GM18870 (cell line): ENCODE measurements at regions not wholly inside any gene's neighbourhood (a gene's known extent, or its start where the extent isn't known, plus 50 kb on each side); places are given as distances from the start of the nearest gene placed in this dataset.

ENCODE experiments used
- ATAC-seq: cut with Tn5 transposase; IDR thresholded peaks from one replicate; pipeline ENCODE4 v1.9.1; 2021; ENCODE audit warnings: moderate library complexity; ENCODE audit not compliant: unreplicated experiment

DNA sequence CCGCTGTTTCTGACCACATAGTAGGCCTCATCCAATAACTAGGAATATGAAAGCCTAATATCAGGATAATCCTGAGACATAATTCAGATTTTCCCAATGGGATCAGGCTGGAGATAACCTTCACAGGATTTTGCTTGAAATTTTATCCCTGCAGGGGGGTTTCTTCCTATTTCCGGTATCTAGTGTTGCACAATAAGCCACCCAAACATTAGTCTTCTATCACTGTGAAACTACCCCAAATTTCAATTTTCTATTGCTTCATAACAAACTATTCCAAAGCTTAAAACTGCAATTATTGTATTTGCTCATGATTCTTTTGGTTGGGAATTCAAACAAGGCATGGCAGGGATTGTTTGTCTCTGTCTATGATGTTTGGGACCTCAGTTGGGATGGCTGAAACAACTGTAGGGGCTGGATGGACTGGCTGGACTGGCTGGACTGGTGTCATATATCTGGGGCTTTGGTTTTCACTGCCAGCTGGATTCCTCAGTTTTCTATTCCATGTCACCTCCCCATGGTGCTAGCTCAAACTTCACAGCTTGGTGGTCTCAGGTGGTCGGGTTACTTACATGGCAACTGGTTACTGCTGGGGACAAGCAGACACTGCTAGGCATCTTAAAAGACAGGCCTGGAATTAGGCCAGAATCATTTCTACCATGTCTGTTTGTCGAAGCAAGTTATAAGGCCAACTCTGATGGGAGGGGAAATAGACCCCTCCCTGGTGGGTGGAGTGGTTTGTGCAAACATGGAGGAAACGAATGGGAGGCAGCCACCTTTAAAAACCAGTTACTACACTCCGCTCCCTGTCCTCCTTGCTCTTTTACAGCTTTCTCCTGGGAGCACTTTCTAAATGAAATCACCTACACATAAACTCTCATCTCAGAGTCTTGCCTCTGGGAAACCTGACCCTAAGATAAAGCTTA, 88.2 kb upstream of the STT3B start:
- no peak for ATAC-seq

DNA sequence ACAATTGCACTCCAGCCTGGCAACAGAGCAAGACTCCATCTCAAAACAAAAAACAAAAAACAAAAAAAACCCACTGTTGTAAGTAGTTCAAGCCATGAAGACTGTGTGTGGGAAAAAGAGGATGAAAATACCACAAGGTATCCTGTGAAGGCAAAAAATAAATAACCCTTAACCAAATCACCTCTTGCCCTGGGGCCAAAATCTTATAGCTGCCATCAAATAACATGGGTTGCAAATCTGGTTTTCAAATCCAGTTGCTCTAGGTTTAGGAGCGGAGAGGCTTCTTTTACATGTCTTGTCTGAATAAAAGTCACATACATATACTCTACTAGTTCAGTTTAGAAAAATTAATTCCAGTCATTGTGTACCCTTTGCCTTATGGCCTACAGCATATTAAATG, 87.0 kb upstream of the STT3B start:
- ATAC-seq, result no peak

DNA sequence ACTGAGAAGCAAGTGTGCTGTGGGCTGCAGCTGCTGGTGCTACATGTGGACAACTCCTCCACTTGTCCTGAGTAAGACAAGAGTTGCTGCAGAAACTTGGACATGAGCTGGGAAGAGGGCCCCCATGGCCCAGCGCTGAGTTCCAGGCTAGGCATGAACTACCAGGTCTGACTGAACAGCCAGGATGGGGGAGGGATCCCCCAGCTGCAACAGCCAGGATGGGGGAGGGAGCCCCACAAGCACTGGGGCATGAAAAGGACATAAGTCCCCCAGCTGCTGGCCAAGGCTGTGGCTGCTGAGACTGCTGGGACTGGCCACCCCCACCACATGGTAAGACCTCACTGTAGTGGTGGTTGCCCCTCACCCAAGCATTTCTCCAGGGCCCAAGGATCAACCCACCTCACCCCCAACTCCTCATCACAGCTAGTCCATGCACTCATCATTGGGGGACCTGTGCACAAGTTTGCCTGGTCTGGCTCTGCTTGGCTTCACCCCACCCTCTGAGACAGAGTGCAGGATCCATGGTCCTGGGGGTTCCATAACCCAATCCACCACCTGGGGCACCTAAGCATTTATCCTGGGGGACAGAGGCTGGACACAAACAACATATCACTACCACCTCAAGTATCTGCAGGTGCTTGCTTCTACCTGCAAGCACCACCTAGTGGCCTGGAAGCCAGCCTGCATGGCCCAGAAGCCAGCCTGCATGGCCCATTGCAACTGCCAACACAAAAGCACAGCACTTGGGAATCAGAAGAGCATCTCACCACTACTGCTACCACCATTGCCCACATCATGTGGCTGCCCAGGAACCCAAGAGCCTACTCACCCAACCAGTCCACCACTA, 84.5 kb upstream of the STT3B start:
- ATAC-seq, result no peak

GRCh38 chr3:31448882-31449243, 83.9 kb upstream of the STT3B start:
- ATAC-seq, result no peak

DNA sequence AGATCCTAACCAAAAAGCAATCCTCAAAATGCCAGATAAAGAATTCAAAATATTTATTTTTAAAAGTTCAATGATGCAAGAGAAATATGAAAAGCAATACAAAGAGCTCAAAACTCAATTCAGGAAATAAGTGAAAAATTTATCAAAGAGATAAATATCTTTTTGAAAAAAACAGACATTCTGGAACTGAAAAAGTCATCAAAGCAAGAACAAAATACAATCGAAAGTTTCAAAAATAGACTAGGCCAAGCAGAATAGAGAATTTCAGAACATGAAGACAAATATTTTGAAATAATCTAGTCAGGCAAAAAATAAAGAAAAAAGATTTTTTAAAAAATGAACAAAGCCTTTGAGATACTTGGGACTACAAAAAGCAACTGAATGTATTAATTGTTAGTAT, 83.4 kb upstream of the STT3B start:
- no peak for ATAC-seq

DNA sequence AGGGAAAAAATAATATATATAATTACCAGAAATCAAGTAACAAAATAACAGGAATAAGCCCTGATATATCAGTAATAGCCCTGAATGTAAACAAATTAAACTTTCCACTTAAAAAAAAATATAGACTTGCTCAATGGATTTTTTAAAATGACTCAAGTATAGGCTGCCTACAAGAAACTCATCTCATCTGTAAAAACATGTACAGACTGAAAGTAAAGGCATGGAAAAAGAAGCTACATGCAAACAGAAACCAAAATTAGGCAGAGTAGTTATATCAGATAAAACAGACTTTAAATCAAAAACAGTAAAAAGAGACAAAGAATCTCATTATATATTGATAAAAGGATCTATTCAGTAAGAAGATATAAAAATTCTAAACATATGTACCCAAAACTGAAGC, 82.4 kb upstream of the STT3B start:
- no peak for ATAC-seq

GRCh38 chr3:31452495-31453106, 80.1 kb upstream of the STT3B start:
- no peak for ATAC-seq

GRCh38 chr3:31453430-31453829, 79.3 kb upstream of the STT3B start:
- no peak for ATAC-seq

DNA sequence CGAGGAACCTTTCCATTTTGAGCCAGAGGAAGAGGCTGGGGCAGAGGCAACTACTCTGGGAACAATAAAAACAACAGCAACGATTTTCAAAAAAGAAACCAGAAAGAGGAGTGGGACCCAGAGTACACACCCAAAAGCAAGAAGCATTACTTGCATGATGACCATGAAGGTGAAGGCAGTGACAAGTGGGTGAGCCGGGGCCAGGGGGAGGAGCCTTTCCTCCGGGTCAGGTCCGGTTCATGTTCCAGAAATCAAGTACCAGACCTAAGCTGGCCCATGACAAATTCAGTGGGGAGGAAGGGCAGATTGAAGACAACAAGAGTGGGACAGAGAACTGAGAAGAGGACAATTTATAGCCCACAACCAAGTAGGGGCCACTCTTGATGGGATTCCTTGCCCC, 77.2 kb upstream of the STT3B start:
- no peak for ATAC-seq

GRCh38 chr3:31456373-31456772, 76.4 kb upstream of the STT3B start:
- no peak for ATAC-seq

DNA sequence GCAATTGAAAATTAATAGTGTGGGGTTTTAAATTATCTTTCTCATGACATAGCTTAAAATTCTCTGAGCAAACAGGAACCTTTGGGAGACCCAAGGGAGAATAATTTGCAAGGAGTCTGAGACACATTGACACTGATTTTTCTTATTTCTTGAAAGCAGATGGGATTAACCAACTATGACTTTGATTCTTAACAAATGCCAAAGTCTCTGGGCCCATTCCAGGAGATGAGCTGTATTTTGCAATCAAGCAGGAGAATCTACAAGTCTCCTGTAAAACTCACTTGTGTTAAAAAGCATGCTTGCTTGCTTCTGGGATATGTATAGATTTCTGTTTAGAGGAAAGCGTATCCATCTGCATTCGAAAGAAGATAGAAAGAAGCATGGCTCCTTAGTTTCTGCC, 71.3 kb upstream of the STT3B start:
- no peak for ATAC-seq

GRCh38 chr3:31462050-31462569, 70.6 kb upstream of the STT3B start:
- ATAC-seq, result peak; percentile 77

DNA sequence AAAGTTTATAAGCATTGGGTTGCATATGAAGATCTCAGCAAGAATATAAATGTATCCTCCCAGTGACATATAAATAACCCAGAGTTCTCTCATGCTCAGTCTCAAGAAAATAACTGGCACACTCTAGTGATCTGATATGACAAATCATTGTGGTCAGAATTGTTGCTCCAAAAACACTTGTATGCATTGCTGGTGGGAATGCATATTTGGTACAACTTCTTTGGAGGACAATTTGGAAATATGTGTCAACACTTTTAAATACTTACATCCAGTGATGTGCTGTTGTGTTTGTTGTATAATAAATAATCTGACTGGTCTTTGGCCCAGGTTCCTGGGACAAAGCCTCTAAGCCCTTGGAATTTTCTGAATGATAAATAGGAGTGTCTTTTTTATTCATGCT, 66.7 kb upstream of the STT3B start:
- ATAC-seq, result no peak

DNA sequence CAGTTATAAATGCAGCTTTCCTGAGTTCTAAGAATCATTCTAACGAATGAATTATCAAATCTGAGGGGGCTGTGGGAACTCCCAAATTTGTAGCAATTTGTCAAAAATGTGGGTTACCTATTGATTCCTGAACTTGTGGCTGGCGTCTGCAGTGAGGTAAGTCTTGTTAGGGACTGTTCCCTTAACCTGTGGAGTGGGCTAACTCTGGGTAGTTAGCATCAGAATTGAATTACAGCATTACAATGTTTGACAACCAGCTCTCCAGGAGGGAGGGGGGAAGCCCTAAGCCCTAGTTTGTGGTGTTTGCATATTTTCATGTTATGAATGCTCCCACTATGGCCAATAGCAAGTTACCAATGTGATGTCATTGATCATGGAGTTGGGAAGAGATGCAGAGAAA, 65.9 kb upstream of the STT3B start:
- no peak for ATAC-seq

- ATAC-seq, result no peak
Observed at GRCh38 chr3:31468433-31468832, 64.3 kb upstream of the STT3B start.

GRCh38 chr3:31469385-31469784, 63.3 kb upstream of the STT3B start:
- ATAC-seq, result no peak

- ATAC-seq, result no peak
Observed at GRCh38 chr3:31472479-31473390, 60.0 kb upstream of the STT3B start.

DNA sequence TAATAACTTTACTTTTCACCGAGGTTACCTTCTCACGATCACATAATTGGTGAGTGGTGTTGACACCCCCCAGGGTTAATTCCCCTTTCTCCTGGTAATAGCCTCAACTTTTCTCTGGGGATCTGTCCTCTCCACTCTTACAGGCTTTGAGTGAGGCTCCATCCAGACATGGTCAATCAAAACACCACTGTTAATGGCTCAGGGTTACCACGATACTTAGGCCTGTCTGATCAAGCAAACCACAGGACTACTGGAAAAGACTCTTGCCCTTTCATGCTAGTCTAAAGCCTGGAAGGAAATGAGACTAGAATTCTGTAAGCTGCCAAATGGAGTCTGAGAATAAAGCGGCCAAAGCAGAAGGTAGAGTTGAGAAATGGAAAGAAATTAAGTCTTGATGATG, 56.5 kb upstream of the STT3B start:
- ATAC-seq, result no peak

DNA sequence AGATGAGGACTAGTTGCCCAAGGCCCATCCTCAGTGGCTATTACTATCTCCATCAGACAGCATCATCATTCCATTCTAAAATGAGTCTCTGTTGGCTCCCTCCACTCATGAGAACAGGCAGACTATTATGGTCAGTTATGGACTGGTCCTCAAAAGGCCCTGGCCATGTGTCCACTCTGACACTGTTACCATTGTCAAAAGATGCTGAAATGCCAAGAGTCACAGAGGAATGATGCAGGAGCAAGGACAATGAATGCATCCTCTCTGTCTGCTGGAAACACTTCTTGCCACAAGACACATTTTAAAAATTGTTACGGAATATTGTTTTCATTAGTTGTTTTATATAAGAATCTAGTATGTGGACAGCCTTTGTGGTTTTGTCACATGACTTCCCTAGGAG, 53.3 kb upstream of the STT3B start:
- ATAC-seq, result no peak

DNA sequence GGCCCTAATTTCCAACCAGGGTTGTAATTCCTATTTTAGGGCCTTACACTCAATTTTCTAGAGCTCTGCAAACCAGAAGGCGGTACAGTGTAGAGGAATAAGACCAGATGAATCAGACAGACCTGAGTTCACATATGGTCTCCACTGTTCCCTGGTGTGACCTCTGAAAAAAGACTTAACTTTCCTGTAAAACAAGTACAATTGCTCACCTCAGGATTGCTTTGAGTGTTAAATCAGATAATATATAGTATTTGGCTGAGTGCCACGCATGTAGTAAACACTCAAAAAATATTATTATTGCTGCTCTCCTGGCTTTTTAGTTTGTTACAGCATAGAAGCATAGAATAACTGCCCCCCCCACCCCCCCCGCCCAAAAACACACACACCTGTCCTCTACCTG, 51.0 kb upstream of the STT3B start:
- ATAC-seq, result no peak
